HG03103 (cell line): ENCODE measurements at regions not wholly inside any gene's neighbourhood (a gene's known extent, or its start where the extent isn't known, plus 50 kb on each side); places are given as distances from the start of the nearest gene placed in this dataset.

Source experiments
- ATAC-seq: cut with Tn5 transposase; IDR thresholded peaks from one replicate; pipeline ENCODE4 v1.9.1; 2021; ENCODE audit warnings: low read depth; ENCODE audit not compliant: unreplicated experiment

DNA sequence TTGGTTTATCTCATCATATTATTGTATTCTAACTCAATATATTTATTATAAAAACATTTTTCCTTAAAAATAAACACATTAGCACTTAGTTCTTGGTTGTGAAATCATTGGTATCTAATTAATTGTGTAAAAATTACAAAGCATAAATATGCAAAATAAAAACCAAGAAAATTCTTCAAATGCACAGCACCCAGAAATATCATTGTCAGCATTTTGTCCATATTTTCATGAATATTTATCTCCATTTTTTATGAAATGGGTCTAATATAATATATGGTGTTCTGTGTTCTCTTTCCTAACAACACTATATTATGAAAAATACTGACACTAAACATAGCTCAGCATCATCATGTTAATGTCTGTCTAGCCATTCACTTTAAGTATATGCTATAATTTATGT is 877.8 kb upstream of the MAP3K7 start:
- no peak for ATAC-seq

DNA sequence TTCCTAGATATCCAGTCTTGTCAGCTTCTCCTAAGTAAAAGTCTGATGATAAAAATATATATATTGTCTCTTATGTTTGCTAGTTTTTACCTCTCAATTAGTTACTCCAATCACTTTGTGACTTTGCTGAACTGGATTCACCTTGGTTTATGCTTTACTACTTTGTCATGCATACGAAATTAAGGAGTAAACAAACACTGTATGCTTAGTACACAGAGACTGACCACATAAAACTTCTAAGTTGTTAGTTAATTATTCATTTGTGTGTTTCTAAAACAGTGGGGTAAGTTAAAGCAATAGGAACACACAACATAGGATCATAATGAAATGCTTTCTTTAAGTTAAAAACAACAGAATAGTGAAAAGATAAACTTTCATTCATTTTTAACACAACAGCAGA is 877.3 kb upstream of the MAP3K7 start:
- ATAC-seq = no peak

DNA sequence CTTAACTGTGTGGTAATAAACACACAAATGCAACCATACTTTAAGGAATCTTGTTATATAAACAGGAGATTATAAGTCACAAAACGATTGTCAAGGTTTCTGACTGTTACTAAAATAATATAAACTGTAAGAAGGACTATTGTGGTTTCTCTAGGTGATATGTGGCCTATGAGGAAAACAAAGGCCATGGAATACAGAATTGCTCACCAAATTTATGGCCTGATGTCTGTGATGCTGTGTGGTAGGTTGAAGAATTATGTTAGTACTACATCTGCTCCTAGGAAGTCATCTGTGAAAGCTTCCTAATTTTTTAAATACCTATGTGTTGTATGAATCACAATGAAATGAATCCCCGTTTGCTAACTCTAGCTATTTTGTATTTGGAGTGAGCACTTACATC is 875.4 kb upstream of the MAP3K7 start:
- ATAC-seq = no peak

DNA sequence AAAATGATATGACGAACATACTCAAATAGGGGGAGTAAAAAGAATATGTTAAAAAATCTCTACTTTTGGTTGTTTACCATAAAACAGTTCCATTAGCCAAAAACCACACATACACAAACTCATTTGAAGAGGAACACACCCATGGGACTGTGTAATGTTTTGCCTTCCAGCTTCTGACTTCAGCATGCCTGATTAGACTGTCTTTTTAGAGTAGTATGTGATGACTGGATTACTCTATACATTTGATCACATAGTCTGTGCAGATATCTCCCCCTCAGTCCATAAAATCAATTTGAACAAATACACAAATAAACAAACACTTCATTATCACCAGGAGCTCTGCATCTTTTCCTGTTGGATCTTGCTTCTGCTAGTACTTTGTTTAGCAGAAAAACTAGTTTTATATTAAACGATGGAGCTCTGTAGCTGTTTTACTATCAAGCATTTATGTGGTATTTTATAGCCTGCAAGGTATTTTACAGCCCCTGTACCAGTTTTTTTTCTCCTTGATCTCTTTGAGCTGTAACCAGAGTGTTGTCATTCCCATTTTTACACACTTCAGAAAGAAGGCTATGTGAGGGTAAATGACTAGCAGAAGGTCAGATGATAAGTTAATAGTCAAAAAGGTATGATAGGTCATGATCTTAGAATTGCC is 866.5 kb upstream of the MAP3K7 start:
- ATAC-seq = no peak

DNA sequence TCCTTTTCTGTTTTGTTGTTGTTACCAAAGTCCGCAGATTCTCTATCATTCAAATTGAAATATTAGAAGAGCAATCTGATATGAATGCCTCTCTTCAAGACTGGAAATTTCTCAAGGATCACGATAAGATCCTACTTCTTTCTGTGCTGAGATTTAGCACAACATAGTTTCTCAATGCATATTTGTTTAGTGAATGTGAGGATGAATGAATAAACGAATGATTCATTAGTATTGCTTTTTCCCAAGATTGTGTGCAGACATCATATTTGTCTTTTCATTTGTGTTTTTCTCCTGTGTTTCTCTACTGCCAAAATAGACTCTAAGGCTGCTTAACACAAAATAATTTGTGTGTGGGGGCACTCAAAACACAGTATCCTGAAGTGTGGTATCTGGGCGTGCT is 862.7 kb upstream of the MAP3K7 start:
- ATAC-seq = no peak

DNA sequence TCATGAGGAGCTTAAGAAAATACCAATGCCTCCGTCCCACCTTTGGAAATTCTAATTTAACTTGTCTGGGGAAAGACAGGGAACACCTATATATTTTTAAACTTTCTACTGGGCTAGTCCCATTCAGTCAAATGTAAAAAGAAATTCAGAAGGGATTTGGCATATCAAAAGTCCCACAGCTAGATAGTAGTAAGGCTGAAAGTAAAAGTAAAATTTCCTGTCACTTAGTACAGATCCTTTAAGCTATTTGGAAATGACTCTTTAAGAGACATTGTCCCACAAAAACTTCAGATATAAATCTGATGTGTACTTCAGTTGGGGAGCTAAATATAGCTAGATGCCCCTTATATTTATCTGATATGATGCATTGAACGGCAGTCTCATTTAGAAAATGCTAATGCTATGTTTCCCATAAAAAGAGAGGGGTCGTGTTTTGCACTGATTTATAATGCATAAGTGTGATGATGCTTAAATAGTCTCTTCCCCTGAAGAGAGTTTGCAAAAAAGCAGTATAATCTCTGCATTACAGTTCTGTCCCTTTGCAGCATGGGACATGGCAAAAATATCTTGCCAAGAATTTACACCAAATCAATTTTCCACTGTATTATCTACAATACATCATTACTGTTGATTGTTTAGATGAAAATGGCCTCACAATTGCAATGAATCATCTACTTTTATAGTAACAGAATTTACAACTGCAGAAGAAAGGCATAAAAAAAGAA is 860.8 kb upstream of the MAP3K7 start:
- ATAC-seq = no peak

DNA sequence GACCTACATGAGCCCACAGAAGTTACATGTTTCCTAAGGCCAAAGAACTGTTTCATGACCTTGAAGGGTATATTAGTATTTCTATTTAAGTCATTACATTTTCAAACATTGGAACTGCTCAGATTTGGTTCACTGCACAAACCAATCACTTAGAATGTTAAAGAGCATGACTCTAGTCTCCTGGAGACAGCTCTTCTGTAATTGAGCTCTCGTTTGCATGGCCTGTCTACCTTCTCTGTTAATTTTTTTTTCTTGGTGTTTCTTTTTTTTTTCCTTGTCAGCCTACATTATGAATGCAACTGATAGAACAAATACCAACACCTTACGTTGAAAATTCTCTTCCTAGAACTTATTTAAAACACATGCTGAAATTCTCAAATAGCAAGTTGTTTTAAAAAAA is 860.2 kb upstream of the MAP3K7 start:
- peak; percentile 44 for ATAC-seq

DNA sequence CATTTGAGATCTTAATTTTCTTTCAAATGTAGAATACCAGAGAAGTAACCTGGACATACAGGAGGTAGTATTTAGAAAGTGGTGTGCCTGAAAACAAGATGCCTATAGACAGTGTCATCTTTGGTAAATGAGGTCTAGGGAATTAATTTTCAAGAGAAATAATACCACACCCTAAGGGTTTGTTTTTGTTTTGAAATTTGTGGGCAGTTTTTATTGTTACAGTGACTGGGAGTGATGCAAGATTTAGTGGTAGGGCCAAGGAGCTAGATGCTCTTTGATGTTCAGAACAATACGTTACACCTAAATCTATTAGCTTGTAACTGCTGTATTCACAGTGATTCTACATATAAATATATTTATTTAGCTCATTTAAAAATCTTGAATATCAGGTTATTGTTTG is 856.5 kb upstream of the MAP3K7 start:
- ATAC-seq = no peak

DNA sequence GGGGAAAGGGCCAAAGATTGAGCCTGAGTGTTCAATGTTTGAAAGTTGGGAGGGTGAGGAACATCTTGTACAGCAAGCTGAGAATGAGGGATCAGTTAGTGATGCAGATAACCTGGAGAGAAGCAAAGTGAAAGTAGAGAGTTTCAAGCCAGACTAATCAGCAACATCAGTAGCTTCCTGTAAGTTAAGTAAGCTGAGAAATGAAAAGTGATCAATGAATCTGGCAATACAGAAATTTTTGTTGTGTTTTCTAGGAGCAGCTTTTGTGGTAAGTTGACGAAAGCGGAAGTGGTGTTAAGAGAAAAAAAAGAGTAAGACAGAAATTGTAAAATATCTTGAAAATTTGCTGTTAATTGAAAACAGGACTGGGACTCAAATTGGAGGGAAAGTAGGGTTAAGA is 855.5 kb upstream of the MAP3K7 start:
- ATAC-seq = no peak

DNA sequence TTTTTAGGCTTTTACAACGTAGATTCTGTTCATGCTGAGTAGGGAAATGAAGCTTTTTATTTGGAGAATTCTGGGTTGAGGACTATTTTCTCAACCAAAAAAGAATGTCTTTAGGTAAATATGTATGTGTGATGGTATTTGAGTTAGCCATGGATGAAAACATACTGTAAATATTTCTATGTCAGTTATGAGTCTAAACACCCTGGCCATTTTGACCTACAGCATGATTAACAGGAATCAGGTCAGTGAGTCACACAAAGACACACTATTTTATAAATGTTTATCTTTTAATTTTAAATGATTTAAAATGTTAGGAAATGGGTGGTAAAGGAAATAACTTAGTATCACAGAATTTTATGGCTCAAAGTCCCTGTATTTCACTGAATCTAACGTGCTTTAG is 851.7 kb upstream of the MAP3K7 start:
- no peak for ATAC-seq

DNA sequence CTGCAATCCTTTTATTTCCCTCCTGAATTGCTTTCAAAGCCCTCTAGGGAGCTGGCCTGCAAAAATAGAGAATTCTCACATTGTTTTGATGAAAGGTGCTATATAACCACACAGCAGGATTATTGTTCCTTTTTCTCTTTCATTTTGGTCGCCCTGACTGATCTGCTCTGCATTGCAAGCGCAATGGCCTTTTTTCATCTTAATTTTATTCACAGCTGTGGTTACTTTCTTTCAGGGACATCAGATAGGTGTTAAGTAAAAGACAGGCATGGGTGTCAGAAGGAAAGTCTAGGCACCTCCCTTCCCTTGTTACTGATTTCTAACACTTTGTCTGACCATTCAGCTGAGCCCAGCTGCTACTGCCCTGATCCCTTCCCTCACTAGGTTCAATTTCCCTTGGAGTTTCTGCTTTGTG is 850.5 kb upstream of the MAP3K7 start:
- no peak for ATAC-seq

DNA sequence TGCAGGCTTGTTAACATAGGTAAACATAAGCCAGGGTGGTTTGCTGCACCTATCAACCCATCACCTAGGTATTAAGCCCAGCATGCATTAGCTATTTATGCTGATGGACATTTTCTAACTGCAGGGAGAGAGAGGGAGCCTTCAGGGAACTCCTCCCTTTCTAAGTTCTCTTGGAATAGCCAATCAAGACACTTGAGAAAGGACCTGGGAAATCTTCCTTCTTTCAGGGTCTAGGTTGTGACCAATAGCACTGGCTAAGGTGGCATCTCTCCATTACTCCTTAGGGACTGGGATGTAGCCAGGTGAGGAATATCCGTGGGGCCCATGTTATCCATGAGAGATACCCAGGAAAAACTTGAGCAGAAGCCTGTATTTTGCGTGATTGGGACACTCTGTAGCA is 849.6 kb upstream of the MAP3K7 start:
- no peak for ATAC-seq

DNA sequence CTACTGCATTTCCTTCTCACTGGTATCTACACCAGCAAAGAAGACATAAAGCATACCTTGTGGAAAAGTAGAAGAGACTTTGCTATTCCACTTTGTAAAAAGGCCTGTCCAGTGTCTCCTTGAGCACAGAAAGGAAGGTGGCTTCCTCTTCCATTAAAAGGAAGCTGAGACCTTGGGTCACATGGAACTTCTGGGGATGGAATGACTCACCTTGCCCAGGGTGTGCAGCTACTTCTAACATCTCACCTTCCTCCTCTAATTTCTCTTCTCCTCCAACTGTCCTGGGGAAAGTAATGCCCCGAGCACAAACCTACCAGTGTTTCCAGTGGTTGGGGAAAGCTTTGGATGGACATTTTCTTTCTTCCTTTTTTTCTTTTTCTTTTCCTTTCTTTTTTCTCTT is 848.8 kb upstream of the MAP3K7 start:
- no peak for ATAC-seq

DNA sequence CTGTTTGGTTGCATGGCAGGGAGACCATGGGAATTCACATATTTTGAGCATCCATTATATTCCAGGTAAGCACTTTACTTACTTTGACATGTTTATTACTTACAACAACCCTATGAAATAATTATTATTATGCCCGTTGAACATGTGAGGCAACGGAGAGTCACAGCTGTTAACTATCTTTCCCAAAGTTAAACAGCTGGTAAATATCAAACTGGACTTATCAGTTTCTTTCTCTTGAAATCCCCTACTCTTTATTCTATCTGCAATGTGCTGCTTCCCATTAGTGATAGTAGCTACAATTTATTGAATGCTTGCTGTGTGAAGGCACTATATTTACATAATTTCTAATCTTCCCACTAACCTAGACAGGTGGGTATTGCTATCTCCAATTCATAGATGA is 847.7 kb upstream of the MAP3K7 start:
- ATAC-seq = no peak

DNA sequence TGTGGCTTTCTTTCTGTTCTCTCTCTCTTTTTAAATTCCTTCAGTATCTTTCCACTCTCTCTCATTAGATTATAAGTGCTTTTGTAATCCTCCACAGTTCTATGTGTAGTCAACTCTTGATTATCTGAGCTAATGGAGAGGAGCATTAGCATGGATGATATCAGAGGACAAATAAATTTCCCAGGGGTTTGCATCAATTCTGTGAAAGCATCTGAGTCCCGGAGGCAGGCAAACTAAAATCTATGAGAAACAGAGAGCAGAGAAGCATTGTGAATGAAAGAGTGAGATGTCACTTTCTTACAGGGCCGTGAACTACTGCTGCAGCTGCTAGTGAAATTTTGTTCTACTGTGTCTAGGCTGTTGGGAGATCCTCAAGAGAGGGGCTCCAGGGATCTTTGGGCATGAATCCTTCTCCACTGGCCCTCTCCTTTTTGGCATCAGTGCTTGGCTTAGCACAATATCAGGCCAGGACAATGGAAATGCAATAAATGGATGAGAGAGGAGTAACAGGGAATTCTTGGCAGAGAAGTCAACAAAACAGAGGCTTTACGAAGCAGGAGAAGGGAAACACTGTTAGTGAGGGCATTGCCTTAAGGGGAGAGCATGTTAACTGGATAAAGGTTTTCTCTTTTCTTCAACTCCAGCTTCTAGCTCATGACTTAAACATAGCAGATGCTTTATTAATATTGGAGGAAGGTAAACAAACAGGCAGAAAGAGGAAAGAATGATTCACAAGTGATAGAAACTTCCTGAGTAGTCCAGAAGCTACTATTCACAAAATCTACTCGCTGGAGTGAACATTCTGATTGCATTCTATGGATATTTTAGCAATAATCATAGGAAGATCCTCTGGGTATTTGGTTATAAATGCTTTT is 847.0 kb upstream of the MAP3K7 start:
- ATAC-seq = no peak

DNA sequence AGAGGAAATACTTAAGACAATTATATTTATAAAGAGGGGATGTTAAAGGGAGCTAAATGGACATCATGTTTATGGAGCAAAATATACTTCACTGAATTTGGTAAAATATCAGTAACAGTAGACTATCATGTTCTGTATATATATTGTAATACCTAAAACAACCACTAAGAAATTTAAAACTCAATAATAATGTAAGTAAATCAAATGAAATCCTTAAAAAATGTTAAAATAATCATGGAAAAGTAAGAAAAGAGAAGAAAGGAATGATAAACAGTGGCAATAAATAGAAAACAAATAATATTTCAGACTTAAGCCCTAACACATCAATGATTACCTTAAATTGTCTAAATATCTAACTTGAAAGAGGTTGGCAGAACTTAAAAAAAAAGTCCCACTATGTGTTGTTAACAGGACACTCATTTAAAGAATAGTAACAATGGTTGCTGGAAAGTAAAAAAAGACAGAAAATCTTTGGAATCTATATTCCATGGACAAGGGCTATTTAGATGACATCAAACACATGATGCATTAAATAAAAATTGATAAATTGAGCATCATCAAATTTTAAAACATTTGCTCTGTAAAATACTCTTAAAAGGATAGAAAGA is 842.2 kb upstream of the MAP3K7 start:
- no peak for ATAC-seq

DNA sequence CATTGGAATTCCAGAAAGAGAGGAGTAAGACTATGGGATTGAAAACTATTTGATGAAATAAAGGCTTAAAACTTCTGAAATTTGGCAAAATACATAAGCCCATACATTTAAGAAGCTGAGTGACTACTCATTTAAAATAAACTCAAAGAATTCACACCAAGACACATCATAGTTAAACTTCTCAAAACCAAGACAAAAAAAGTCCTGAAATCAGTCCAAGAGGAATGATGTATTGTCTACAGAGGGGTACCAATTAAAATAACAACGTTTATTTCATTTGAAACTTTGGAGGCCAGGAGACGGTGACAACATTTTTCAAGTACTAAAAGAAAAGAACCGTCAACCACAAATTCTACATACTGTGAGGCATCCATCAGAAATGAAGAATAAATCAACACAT is 841.4 kb upstream of the MAP3K7 start:
- no peak for ATAC-seq

DNA sequence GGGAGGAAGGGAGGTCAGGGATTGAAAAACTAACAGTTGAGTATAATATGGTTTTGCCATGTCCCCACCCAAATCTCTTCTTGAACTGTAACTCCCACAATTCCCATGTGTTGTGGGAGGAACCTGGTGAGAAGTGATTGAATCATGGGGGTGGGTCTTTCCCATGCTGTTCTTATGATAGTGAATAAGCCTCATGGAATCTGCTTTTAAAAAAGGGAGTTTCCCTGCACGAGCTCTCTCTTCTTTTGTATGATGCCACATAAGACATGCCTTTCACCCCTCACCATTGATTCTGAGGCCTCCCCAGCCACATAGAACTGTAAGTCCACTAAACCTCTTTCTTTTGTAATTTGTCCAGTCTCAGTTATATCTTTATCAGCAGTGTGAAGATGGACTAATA is 833.4 kb upstream of the MAP3K7 start:
- ATAC-seq = no peak

DNA sequence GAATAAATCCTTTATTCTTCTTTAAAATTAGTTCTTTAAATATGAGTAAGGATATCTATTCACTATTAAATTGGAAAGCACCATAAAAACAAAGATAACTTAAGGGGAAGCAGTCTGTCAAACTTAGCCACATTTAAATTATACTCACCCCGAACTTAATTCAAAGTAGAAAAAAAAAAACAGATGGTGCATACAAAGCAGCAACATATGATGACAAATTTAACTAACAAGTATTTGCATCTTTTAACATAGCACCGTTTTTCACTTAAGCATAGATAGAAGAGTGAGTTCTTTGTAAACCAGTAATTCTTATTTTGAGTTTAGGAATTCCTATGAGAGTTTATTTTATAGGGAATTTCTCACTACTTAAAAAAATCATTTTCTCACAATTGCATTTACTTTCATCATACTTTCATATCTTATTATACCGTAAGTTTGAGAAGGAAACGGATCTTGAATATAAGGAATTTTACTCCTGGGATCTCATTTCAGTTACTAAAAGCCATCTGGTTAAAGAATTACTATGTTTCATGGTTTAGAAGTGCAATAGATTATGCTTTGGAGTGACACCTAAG is 828.2 kb upstream of the MAP3K7 start:
- ATAC-seq = no peak

DNA sequence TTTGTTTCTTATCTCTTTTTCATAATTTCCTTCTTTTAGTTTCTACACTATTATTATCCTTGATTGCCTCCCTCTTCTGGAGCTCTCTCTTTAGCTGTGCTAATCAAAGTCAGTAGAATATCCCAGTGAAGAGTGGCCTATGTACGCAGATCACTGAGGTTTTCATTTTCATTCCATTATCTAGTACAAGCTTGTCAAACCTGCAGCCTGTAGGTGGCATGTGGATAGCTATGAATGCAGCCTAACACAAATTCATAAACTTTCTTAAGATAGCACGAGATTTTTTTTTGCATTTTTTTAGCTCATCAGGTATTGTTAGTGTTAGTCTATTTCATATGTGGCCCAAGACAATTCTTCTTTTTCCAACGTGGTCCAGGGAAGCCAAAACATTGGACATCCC is 825.7 kb upstream of the MAP3K7 start:
- no peak for ATAC-seq

DNA sequence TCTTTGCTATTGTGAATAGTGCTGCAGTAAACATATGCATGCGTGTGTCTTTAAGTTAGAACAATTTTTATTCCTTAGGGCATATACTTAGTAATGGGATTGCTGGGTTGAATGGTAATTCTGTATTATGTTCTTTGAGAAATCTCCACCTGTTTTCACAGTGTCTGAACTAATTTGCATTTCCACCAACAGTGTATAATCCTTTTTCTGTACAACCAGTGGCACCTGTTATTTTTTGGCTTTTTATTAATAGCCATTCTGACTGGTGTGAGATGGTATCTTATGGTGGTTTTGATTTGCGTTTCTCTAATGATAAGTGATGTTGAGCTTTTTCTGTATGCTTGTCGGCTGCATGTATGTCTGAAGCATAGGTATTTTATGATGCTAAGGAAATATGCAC is 820.8 kb upstream of the MAP3K7 start:
- no peak for ATAC-seq
